GM21619 (cell line): ENCODE measurements at regions not wholly inside any gene's neighbourhood (a gene's known extent, or its start where the extent isn't known, plus 50 kb on each side); places are given as distances from the start of the nearest gene placed in this dataset.
"Not testable (repeated sequence)": the region's sequence is repeated elsewhere in the genome, so short reads cannot be mapped to it uniquely, and the experiment has no call there.

ENCODE experiments used
- ATAC-seq: cut with Tn5 transposase; IDR thresholded peaks from one replicate; pipeline ENCODE4 v1.9.1; 2021; ENCODE audit not compliant: unreplicated experiment

DNA sequence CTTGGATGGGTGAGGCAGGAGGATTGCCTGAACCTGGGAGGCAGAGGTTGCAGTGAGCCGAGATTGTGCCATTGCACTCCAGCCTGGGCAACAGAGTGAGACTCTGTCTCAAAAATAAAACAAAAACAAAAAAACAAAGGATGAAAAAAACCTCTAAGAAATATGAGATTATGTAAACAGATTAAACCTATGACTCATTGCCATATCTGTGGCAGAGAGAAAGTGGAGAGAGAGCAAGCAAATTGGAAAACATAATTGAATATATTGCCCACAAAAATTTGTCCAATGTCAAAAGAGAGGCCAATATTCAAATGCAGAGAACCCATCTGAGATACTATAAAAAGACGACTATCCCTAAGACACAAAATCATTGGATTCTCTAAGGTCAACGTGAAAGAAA is 1106.0 kb downstream of the OTOL1 start:
- ATAC-seq = no peak

DNA sequence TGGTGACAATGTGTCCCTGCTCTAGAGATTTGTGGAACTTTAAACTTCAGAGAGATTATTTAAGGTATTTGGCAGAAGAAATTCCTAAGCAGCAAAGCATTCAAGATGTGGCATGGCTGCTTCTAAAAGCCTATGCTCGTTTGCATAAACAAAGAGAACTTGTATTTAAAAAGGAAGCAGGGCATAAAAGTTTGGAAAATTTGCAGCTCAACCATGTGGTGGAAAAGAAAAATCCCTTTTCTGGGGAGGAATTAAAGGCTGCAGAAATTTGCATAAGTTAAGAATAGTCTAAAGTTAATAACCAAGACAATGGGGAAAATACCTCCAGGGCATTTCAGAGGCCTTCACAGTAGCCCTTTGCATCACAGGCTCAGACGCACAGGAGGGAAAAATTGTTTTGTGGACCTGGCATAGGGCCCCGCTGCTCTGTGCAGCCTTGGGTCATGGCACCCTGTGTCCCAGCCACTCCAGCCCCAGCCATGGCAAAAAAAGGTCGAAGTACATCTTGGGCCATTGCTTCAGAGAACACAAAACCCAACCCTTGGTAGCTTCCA is 1109.1 kb downstream of the OTOL1 start:
- no peak for ATAC-seq

DNA sequence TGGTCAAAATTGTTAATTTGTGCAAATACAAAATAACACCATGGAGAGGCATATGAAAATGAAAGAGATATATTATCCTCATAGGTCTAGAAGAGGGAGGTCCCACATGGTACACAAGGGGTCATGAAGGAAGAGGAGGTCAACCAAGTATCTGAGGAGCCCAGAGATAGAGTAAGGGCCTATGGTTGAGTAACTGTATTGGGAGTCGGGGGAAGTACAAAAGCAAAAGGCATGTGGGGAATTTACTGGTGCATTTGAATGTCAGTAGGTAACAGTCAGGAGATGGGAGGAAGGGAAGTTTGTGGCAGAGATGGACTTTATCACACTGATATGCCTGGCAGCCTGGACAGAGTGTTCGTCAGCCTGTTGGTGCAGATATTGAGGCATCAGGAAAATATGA is 1113.7 kb downstream of the OTOL1 start:
- no peak for ATAC-seq

DNA sequence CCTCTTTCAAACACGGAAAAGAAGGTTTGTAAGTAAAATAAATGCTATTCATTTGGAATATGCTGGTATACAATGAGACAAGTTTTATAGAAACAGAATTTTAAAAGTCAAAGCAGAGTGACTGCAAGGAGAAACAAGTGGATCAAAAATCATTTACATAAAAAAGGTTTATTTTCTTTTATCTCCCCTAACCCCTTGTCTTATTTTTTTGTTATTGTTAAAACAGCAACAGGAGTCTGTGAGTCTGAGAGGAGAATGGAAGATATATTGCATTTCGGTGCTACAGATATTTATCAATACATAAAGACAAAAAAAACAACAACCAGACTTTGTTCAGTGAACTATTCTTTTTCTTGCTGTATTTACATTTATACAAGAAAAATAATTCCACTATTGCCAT is 1116.4 kb downstream of the OTOL1 start:
- no peak for ATAC-seq

DNA sequence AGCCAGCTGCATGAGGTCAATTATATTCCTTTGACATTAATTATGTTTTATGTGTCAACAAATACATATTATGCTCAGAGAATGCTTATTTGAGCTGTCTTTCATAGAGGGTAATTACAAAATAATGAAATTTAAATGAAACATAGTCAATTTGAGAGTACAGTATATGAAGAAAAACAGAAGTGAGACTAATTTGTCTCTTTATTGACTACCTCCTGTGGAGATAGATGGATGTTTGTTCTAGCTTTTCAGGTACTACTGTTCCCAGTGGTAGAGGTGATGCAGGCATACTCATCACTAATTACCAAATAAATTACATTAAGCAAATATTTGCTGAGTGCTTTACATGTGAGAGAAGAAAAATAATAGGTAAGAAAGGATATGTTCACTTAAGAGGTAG is 1129.6 kb downstream of the OTOL1 start:
- no peak for ATAC-seq

DNA sequence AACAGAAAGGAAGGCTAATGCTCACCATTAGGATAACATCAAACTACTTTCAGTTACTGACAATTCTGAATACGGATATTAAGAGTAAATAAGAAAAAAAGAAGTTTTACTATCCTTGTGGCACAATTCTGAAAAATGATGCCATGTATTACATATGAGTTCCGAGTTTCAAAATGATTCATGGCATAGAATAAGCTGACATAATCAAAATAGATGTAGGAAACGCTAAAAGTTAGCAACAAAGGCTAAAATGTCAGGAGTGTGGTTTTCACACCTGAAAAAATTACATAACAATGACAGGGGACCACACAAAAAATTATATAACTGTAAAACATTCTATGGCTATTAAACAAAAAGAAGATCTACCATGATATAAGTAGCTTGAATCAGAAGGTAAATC is 1131.9 kb downstream of the OTOL1 start:
- no peak for ATAC-seq

DNA sequence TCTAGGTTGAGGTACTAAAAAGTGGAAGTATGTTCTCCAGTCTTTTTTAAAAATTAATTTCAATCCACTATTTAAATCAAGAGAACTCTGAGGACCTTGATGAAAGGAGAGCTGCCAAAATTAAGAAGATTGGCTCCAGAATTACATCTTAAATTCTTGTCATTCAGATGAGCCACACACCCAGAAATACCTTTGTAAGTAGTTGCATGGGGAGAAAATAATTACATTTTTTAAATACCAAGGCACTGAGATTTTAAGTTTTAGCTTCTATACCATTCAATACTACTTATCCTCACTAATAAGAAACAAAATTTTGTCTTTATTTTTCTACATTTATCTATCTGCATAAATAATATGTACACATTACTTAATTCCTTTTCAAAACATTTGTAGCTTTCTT is 1132.8 kb downstream of the OTOL1 start:
- no peak for ATAC-seq

DNA sequence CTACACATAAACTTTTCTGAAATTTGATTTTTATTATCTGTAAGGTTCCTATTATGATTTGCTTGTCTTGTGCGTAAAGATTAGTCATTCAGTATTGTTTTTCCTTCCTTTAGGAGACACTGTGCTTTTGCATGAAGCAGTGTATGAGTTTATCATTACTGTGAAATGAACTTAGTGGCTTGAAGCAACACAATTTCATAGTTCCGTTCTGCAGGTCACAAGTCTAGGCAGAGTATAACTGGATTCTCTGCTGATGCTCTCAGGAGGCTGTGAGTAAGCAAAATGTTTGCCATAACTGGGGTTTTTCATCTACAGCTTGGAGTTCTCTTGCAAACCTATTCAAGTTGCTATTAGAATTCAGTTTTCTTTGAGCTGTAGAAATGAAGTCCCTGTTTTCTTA is 1136.1 kb downstream of the OTOL1 start:
- ATAC-seq = no peak

DNA sequence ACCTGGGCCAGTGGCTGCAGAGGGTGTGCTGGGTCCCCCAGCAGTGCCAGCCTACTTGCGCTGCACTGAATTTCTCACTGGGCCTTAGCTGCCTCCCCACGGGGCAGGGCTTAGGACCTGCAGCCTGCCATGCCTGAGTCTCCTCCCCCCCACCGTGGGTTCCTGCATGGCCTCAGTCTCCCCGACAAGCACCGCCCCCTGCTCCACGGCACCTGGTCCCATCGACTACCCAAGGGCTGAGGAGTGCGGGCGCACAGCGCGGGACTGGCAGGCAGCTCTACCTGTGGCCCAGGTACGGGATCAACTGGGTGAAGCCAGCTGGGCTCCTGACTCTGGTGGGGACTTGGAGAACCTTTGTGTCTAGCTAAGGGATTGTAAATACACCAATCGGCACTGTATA is 1143.6 kb downstream of the OTOL1 start:
- ATAC-seq = not testable (repeated sequence)

DNA sequence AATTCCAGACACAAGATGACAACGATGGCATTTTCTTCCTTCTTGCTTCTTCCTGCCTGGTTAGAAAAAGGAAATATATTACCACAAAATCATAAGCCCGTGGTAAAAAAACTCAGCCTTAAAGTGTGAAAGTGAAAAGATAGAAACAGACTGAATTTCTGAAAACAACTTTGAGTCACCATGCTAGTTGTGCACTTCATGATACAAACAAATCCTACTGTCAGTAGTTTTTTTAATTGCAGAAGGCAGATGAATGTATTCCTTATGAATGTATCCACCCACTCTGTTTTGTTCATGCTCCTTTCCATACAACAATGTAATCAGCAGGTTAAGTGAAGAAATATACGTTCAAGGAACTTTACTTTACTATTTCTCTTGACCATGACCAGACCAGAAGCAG is 1144.7 kb downstream of the OTOL1 start:
- ATAC-seq = no peak

DNA sequence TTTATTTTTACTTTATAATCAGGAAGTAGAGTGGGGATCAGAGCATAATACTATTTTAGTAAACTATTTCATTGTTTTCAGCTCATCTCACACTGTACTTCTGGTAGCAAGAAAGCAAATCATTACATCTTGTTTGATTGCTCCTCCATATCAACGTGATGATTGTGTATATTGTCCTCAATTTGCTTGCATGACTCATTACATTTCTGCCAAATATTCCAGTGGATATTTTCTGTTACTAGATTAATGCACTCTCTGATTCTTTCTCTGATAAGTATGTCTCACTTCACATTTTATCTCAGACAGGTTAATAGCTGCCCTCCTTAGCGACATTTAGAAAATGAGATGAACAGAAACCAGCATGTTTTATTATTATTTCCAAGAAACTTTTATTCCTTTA is 1145.3 kb downstream of the OTOL1 start:
- ATAC-seq = no peak

DNA sequence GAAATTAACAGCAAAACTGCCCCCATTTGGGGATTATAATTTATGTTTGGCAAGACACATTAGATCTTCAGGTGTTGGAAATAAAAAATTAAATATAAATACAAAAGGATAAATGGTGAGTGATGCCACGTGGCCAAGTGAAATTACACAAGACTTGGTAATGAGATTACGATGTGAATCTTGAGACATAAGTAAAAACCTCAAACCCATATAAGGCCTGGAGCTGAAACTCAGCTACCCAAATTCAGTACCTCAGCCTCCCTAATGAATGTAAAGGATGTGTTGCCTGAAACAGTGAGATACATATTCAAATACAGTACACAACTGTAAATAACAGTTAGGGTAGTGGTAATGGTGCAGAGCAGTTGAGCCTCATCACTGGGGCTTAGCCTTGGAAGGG is 1146.6 kb downstream of the OTOL1 start:
- ATAC-seq = no peak

DNA sequence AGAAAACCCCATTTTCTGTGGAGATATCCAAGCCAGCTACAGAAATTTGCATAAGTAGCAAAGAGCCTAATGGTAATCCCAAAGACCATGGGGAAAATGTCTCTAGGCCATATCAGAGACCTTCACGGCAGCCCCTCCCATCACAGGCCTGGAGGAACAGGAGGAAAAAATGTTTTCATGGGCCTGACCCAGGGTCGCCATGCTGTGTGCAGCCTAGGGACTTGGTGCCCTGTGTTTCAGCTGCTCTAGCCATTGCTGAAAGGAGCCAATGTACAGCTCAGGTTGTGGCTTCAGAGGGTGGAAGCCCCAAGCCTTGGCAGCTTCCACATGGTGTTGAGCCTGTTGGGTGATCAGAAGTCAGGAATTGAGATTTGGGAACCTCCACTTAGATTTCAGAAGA is 1150.7 kb downstream of the OTOL1 start:
- ATAC-seq = no peak

DNA sequence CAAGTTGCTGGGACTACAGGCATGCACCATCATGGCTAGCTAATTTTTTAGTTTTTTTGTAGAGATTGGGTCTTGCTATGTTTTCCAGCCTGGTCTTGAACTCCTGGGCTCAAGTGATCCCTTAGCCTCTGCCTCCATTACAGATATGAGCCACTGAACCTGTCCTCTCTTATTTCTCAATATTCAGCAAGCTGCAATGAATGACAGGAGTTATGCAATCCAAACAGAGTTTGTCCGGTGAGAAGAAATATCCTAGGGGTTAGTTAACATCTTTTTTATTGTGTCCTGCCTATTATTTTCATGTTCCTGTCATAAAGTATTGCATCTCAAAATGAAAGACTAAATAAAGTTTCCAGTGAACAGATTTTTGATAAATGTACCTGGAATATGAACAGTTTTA is 1161.4 kb downstream of the OTOL1 start:
- ATAC-seq = no peak

DNA sequence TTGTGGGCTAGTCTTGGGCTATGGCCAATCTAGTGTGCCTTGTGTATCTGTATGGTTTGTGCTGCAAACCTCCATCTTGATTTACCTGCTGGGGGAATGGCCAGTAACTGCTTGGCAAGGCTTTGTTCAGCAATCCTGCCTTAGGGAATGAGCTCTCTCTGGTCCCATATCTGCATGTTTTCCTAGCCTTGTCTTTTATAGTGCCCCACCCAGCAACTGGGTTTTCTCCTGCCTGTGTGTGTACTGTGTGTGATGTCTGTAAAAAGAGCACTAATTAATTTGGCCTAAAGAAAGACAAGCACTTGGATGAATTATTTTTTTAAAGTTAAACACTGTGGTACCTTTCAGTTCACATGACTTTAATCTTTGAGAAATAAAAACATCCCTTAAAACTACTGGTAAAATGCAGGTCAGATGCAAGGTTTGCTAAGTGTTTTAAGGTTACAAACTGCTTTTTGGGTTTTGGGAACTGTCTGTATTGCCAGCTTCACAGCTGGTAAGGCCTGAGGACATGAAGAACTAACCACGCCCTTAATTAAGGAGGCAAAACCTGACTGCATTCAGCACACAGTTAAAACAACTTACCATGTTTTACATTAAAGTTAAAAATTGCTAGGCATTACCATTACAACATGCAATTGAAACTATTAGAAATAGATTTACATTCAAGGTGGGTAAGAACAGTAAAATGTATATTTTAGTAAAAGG is 1169.2 kb downstream of the OTOL1 start:
- ATAC-seq = no peak

DNA sequence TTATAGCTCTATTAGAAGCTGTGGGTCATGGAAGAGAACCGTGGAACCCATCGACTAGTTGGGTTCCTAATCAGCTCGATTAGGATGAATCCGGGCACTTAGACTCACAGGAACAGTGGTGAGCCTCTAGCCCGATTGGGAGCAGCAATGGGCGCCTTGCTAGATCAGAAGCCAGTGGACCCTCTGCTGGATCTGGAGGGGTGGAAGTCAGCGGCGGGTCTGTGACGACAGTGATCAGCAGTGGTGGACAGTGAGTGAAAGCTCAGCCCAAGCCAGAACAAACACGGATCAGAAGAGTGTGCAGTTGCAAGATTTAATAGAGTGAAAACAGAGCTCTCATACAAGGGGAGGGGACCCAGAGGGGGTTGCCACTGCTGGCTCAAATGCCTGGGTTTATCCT is 1170.2 kb downstream of the OTOL1 start:
- ATAC-seq = no peak

DNA sequence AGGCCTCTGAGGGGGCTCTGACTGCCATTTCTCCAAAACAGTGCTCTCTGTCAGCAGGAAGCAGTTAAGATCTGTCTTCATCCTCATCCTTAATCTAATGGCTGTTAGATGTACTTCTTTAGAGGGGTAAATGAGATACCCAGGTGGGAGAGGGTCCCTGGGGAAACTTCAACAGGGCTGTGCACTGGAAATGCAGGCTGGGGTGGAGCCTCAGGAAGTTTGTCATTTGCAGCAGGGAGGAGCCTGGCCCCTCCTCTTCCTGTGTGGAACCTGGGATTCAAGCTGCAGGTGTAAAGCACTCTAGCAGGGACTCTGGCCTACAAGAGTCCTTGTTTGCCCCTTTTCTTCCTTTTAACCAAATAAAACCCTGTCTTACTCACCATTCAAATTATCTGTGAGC is 1173.6 kb downstream of the OTOL1 start:
- no peak for ATAC-seq

DNA sequence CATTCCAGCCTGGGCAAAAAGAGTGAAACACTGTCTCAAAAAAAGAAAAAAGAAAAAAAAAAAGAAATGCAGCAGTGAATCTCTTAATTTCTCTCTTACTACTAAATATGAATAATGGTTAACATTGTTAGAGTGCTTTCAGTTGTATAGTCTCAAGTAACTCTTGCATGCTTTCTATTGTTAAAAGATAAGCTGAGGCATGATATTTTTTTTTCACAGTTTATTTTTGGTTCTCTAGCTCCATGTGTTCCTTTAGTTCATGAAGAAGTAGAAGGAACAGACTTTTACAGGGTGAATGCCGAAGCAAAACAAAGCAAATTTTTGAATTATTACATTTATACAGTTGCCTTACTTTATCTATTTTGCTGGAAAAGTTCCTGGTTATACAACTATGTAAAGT is 1180.9 kb downstream of the OTOL1 start:
- no peak for ATAC-seq

DNA sequence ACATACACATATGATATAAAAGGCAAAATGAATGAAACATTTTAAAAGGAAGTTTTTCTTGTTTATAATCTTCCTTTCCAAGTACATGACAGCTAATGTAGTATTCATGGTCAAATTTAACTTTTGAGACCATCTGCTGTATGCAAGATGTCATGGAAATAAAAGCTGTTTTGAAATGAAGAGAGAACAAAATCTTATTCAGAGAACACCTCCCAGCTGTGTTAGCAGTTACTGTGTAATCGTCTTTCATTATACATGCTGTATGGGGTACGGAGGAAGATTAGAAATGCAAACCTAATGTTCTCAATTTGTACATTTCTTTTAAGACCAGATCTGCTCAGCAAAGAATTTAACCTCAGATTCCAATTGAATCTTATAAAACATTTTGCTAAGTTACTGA is 1182.3 kb downstream of the OTOL1 start:
- no peak for ATAC-seq

DNA sequence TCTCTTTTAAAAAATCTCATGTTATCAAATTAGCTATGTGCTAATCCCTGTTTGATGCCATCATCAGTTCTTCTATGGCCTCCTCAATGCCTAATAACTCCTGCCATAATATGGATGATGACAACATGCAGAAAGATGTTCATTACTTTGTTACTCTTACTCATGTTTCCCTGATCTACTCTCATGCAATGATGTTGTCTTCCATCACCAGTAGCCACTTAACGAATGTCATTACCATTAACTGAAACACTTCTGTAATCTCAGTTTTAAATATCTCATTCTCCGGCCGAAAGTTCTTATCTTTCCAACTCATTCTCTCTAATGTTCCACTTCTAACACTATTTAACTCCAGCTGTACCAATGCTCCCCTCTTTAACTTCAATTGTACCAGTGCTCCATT is 1187.7 kb downstream of the OTOL1 start:
- no peak for ATAC-seq

DNA sequence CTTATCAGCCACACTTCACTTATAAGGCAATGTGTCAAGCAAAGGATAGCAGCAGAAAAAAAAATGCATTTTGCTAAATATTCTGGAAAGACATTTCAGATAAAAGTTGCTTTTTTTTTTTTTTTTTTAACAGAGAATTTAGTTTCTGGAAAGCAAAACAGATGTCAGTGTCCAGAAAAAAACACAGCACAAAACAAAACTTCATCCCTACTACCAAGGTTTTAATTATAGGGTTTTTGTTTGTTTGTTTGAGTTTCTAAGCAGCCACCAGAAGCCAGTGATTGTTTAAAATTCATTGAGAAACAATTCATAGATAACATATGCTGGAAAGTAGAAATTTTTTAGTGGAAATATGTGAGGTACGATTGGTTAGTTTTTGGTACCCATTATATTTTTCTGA is 1202.7 kb downstream of the OTOL1 start:
- ATAC-seq = no peak

DNA sequence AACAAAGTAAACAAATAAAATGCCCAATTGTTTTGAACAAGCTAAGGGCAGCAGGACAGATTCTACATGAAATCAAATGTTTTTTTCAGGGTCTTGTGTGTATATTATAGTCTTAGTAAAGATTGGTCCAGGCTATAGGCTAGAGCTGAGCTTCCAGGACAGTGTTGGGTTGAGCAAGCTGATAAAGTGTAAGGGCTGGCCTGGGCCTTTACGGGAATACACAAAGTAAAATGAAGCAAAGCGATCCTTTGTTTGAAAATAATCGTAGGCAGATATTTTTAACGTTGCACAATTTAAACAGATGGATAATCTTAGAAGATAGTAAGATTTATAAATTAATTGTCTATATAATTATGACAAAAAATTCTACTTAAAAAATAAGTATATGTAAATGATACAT is 1204.6 kb downstream of the OTOL1 start:
- ATAC-seq = no peak

DNA sequence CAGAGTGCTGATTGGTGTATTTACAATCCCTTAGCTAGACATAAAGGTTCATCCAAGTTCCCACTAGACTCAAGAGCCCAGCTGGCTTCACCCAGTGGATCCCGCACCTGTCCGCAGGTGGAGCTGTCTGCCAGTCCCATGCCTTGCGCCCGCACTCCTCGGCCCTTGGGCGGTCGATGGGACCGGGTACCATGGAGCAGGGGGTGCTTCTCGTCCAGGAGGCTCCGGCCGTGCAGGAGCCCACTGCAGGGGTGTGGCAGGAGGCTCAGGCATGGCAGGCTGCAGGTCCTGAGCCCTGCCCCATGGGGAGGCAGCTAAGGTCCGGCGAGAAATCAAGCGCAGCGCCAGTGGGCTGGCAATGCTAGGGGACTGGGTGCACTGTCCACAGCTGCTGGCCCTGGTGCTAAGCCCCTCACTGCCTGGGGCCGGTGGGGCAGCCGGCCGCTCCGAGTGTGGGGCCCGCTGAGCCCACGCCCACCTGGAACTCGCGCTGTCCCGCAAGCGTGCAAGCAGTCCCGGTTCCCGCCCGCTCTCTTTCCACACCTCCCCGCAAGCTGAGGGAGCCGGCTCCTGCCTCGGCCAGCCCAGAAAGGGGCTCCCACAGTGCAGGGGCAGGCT is 1206.3 kb downstream of the OTOL1 start:
- no peak for ATAC-seq
